Hepatocyte (in vitro differentiated cells): ENCODE measurements at regions not wholly inside any gene's neighbourhood (a gene's known extent, or its start where the extent isn't known, plus 50 kb on each side); places are given as distances from the start of the nearest gene placed in this dataset.

Experiments used
- CTCF ChIP-seq: fragments of 200-600 bp; sonication (generic); IDR thresholded peaks from 2 replicates; pipeline ENCODE4 v1.5.1; 2016; ENCODE audit warnings: antibody characterized with exemption, mild to moderate bottlenecking; ENCODE audit not compliant: poor library complexity
- EZH2phosphoT487 ChIP-seq: fragments of 200-600 bp; sonication (generic); IDR thresholded peaks from one replicate; pipeline ENCODE4 v1.6.1; 2018; ENCODE audit warnings: antibody characterized with exemption, mild to moderate bottlenecking, low read depth, moderate library complexity; ENCODE audit not compliant: unreplicated experiment, severe bottlenecking

DNA sequence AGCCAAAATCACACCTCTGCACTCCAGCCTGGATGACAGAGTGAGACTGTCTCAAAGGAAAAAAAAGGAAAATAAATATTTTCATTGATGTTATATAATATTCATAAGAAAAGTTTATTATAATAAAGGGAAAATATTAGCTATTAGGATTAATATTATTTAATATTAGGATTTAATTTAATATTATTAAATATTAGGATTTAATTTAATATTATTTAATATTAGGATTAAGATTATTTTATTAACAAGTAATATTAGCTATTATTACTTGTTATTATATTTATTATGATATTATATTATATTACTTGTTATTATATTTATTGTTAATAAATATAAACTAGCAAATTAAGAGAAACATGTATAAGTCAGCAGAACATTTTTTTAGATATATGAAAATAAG, 518.1 kb downstream of the FSCB start:
- TF ChIP-seq CTCF (no peak), EZH2phosphoT487 (no peak)
